NT2/D1 (cell line): ENCODE measurements at regions not wholly inside any gene's neighbourhood (a gene's known extent, or its start where the extent isn't known, plus 50 kb on each side); places are given as distances from the start of the nearest gene placed in this dataset.

ENCODE experiments used
- YY1 ChIP-seq: IDR thresholded peaks from 2 replicates; pipeline ENCODE4 v1.6.1; 2011; ENCODE audit not compliant: insufficient read length, insufficient read depth
- ZNF274 ChIP-seq: IDR thresholded peaks from 2 replicates; pipeline ENCODE4 v1.6.1; 2011; ENCODE audit warnings: mild to moderate bottlenecking, low read depth, low read length

GRCh38 chr2:433216-433615, 145.3 kb upstream of the ALKAL2 start:
- no peak for TF ChIP-seq YY1
- no peak for TF ChIP-seq ZNF274
